IMR-90 (cell line): ENCODE measurements at regions not wholly inside any gene's neighbourhood (a gene's known extent, or its start where the extent isn't known, plus 50 kb on each side); places are given as distances from the start of the nearest gene placed in this dataset.

Experiments used
- CEBPB ChIP-seq: IDR thresholded peaks from 2 replicates; pipeline ENCODE4 v1.6.1; 2012; ENCODE audit warnings: low read depth, low read length, improper control_type of control experiment
- CHD1 ChIP-seq: IDR thresholded peaks from 2 replicates; pipeline ENCODE4 v1.6.1; 2012; ENCODE audit warnings: low read depth, low read length, improper control_type of control experiment
- CTCF ChIP-seq: conservative IDR thresholded peaks from 2 replicates; pipeline ENCODE4 v1.5.1; 2012; ENCODE audit warnings: mild to moderate bottlenecking, low read depth, low read length, improper control_type of control experiment
- MAZ ChIP-seq: IDR thresholded peaks from 2 replicates; pipeline ENCODE4 v1.6.1; 2012; ENCODE audit warnings: low read depth, mild to moderate bottlenecking, low read length, improper control_type of control experiment, moderate library complexity, borderline replicate concordance
- NFE2L2 ChIP-seq: fragments of 150-350 bp; IDR thresholded peaks from 2 replicates; pipeline ENCODE4 v1.6.1; 2016; ENCODE audit warnings: low read depth, mild to moderate bottlenecking, low read length
- POLR2A ChIP-seq: IDR thresholded peaks from 2 replicates; pipeline ENCODE4 v1.6.1; 2012; ENCODE audit warnings: mild to moderate bottlenecking, low read depth, low read length
- RAD21 ChIP-seq: IDR thresholded peaks from 2 replicates; pipeline ENCODE4 v1.6.1; 2012; ENCODE audit warnings: low read length, improper control_type of control experiment
- RCOR1 ChIP-seq: IDR thresholded peaks from 2 replicates; pipeline ENCODE4 v1.6.1; 2012; ENCODE audit warnings: mild to moderate bottlenecking, low read length, improper control_type of control experiment; ENCODE audit not compliant: insufficient replicate concordance
- RFX5 ChIP-seq: IDR thresholded peaks from 2 replicates; pipeline ENCODE4 v1.8.0; 2012; ENCODE audit warnings: low read depth, mild to moderate bottlenecking, low read length, moderate library complexity
- SMC3 ChIP-seq: fragments of 150-350 bp; IDR thresholded peaks from 2 replicates; pipeline ENCODE4 v1.6.1; 2016; ENCODE audit warnings: low read depth, mild to moderate bottlenecking, antibody characterized with exemption, low read length, moderate library complexity
- USF2 ChIP-seq: fragments of 150-350 bp; IDR thresholded peaks from 2 replicates; pipeline ENCODE4 v1.6.1; 2017; ENCODE audit warnings: mild to moderate bottlenecking, antibody characterized with exemption, low read length, low read depth

GRCh38 chr10:47241256-47241655 is 58.7 kb upstream of the GDF10 start:
- TF ChIP-seq RFX5 (no peak), CTCF (no peak), USF2 (no peak), POLR2A (no peak), CEBPB (no peak), MAZ (no peak), CHD1 (no peak), RAD21 (no peak), NFE2L2 (no peak), RCOR1 (no peak), SMC3 (no peak)
